ENCODE measurements at regions not wholly inside any gene's neighbourhood (a gene's known extent, or its start where the extent isn't known, plus 50 kb on each side); places are given as distances from the start of the nearest gene placed in this dataset.

DNA sequence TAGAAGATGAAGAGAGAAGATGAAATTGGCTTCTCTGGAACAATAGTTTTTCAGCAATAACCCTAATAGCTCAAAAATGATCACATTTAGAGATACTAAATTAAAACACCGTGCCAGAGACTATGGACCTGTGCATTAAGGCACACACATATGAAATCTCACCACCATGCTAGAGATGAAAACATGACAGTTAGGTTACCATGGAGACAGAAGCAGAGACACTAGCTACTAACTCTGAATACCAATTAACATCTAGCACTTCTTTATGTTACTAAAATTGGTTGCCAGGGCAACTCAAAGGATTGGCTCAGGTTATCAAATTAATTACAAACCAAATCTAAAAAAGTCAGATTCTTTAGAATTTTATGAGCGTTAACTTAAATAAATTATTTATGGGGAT lies 337.7 kb downstream of the PLK2 start:
- Histone ChIP-seq H3K27me3 (ENCODE audit: control insufficient read depth, insufficient read depth, low read length) (no peaks in the 10 kb centered on the region), H3K36me3 (ENCODE audit: control insufficient read depth, low read depth, low read length) (no peaks in the 10 kb centered on the region), H3K4me3 (ENCODE audit: low read length) (no peak overlapping the region), H3K27ac (ENCODE audit: low read length) (no peak overlapping the region), H3K9ac (ENCODE audit: low read length) (no peak overlapping the region), H3K4me1 (ENCODE audit: control insufficient read depth, low read depth, low read length) (no peaks in the 10 kb centered on the region), H3K9me3 (ENCODE audit: control insufficient read depth, low read depth, low read length) (no peaks in the 10 kb centered on the region)

DNA sequence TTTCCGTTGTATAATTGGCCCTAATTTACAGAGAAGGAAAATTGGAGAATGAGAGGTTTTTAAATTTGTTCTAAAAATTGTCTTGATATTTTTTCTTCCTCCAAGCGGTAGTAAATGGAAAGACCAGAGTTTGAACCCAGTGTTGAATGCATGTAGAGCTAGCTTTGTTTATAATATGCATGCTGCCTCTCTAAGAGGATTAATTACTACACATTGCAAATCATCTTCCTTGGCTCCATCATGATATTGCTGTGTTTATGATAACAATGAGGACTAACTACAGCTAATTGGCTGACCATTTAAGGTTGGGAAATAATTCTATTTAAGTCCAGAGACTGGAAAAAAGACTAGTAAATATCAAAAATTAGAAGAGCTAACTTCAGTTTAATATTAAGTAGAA lies 338.5 kb downstream of the PLK2 start:
- H3K27me3 ChIP-seq (ENCODE audit: control insufficient read depth, insufficient read depth, low read length), result no peaks in the 10 kb centered on the region
- H3K9me3 ChIP-seq (ENCODE audit: control insufficient read depth, low read depth, low read length), result no peaks in the 10 kb centered on the region
- no peaks in the 10 kb centered on the region for H3K4me1 ChIP-seq (ENCODE audit: control insufficient read depth, low read depth, low read length)
- H3K4me3 ChIP-seq (ENCODE audit: low read length), result no peak overlapping the region
- no peaks in the 10 kb centered on the region for H3K36me3 ChIP-seq (ENCODE audit: control insufficient read depth, low read depth, low read length)
- H3K9ac ChIP-seq (ENCODE audit: low read length), result no peak overlapping the region
- no peak overlapping the region for H3K27ac ChIP-seq (ENCODE audit: low read length)

DNA sequence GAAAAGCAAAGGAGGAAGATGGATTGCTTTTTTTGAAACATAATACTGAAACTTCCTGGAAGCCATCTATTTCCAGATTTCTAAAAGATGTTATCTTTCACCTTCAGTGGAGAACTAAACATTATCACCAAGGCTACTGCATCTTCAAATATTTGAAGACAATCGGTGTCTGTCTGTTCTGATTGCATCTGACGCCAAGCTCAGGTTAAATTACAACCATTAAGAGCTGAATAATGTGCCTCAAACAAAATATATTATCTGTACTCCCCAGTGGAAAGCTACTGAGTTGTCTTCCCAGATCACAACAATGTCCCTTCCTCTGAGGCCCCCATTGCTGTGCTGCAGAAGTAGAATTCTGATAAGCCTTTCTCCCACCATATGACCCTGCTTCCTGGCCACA lies 342.3 kb downstream of the PLK2 start:
- Histone ChIP-seq H3K27me3 (ENCODE audit: control insufficient read depth, insufficient read depth, low read length) (no peaks in the 10 kb centered on the region), H3K4me1 (ENCODE audit: control insufficient read depth, low read depth, low read length) (no peaks in the 10 kb centered on the region), H3K36me3 (ENCODE audit: control insufficient read depth, low read depth, low read length) (no peaks in the 10 kb centered on the region), H3K27ac (ENCODE audit: low read length) (no peak overlapping the region), H3K4me3 (ENCODE audit: low read length) (no peak overlapping the region), H3K9ac (ENCODE audit: low read length) (no peak overlapping the region), H3K9me3 (ENCODE audit: control insufficient read depth, low read depth, low read length) (no peaks in the 10 kb centered on the region)

DNA sequence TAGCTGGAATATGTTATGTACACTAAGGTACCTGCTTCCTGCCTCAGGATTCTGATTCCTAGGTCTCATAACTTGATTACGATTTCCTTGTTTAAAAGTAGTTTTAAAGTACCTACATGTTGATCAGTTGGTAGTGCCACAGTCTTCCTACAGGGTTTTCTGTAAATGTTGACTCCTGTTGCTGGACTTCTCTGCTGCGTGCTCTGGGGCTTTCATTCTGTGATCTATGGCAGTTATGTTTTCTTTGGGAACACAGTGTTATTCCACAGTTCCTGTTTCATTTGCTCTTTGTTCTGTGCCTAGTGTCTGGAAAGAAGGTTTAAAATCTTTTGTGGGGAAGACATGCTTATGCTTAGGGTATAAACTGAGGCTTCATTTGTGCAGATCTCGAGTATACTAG lies 343.5 kb downstream of the PLK2 start:
- no peaks in the 10 kb centered on the region for H3K36me3 ChIP-seq (ENCODE audit: control insufficient read depth, low read depth, low read length)
- no peak overlapping the region for H3K27ac ChIP-seq (ENCODE audit: low read length)
- H3K9me3 ChIP-seq (ENCODE audit: control insufficient read depth, low read depth, low read length), result no peaks in the 10 kb centered on the region
- H3K9ac ChIP-seq (ENCODE audit: low read length), result no peak overlapping the region
- H3K4me3 ChIP-seq (ENCODE audit: low read length), result no peak overlapping the region
- H3K4me1 ChIP-seq (ENCODE audit: control insufficient read depth, low read depth, low read length), result no peaks in the 10 kb centered on the region
- H3K27me3 ChIP-seq (ENCODE audit: control insufficient read depth, insufficient read depth, low read length), result no peaks in the 10 kb centered on the region

DNA sequence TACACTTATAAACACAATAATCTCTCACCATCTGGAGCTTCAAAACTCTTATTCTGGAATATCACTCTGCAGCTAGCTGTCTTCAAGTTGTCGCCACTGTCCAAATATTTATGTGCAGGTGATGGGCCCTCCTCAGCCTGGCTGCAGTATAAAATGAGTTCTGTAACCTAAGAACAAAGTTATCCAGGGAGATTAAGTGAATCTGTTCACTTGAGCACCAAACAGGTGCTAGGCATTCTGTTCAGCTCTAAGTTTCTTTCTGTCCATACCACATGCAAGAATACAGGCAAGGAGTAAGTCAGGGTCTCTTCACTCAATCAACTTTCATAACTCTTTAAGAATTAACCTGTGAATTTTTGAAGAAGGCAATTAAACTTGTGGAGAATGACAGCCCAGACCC lies 344.1 kb downstream of the PLK2 start:
- Histone ChIP-seq H3K27ac (ENCODE audit: low read length) (no peak overlapping the region), H3K27me3 (ENCODE audit: control insufficient read depth, insufficient read depth, low read length) (no peaks in the 10 kb centered on the region), H3K9me3 (ENCODE audit: control insufficient read depth, low read depth, low read length) (no peaks in the 10 kb centered on the region), H3K4me3 (ENCODE audit: low read length) (no peak overlapping the region), H3K36me3 (ENCODE audit: control insufficient read depth, low read depth, low read length) (no peaks in the 10 kb centered on the region), H3K4me1 (ENCODE audit: control insufficient read depth, low read depth, low read length) (no peaks in the 10 kb centered on the region), H3K9ac (ENCODE audit: low read length) (no peak overlapping the region)

DNA sequence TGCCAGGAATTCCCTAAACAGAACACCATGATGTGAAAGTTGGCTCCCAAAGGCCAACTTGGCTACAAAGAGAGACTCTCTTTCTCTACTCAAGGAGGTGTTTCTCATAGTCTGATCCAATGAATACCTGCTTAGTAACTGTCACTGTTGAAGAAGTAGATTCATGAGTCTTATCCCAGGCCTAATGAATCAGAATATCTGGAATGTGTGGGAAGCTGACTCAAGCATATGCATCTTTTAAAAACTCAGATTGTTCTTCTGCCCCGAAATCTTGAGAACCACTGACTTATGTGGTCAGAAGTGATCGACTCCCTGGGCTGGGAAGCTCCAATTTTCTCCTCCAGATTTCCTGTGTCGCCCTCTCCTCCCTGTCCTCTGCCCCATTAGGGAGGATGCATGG lies 345.6 kb downstream of the PLK2 start:
- Histone ChIP-seq H3K9ac (ENCODE audit: low read length) (no peak overlapping the region), H3K27ac (ENCODE audit: low read length) (no peak overlapping the region), H3K36me3 (ENCODE audit: control insufficient read depth, low read depth, low read length) (no peaks in the 10 kb centered on the region), H3K4me3 (ENCODE audit: low read length) (no peak overlapping the region), H3K4me1 (ENCODE audit: control insufficient read depth, low read depth, low read length) (no peaks in the 10 kb centered on the region), H3K9me3 (ENCODE audit: control insufficient read depth, low read depth, low read length) (no peaks in the 10 kb centered on the region), H3K27me3 (ENCODE audit: control insufficient read depth, insufficient read depth, low read length) (no peaks in the 10 kb centered on the region)

DNA sequence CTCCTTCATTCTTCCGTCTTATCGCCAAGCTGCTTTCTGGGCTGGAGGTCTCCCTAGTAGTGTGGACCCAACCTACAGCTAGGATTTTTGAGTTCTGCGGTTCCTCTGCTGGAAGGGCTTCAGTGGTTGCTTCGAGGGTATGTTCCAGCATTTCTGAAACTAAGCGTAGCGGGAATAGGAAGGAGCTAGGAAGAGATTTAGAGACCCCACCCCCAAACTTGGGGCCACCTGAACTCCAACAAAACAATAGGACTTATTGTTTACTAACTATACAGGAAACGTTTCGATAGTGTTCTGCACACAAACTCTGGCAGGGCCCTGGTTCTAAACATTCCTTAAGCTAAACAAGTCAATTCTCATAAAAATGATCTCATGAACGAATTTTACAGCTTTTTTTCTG lies 346.7 kb downstream of the PLK2 start:
- no peaks in the 10 kb centered on the region for H3K27me3 ChIP-seq (ENCODE audit: control insufficient read depth, insufficient read depth, low read length)
- H3K4me1 ChIP-seq (ENCODE audit: control insufficient read depth, low read depth, low read length), result no peaks in the 10 kb centered on the region
- H3K36me3 ChIP-seq (ENCODE audit: control insufficient read depth, low read depth, low read length), result no peaks in the 10 kb centered on the region
- no peak overlapping the region for H3K27ac ChIP-seq (ENCODE audit: low read length)
- H3K4me3 ChIP-seq (ENCODE audit: low read length), result no peak overlapping the region
- H3K9ac ChIP-seq (ENCODE audit: low read length), result no peak overlapping the region
- H3K9me3 ChIP-seq (ENCODE audit: control insufficient read depth, low read depth, low read length), result no peaks in the 10 kb centered on the region

DNA sequence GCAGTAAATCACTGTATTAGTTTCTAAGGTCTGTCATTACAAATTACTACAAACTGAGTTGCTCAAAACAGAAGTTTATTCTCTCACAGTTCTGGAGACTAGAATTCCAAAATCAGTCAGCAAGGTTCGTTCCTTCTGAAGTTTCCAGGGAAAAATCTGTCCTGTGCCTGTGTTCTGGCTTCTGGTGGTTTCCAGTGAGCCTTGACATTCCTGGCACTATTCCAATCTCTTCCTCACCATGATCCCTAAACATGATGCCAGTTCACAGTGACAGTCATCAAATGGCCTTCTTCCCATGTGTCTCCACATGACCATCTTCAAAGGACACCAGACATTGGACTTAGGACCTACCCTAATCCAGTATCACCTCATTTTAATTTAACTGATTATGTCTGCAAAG lies 351.4 kb downstream of the PLK2 start:
- no peaks in the 10 kb centered on the region for H3K4me1 ChIP-seq (ENCODE audit: control insufficient read depth, low read depth, low read length)
- no peaks in the 10 kb centered on the region for H3K9me3 ChIP-seq (ENCODE audit: control insufficient read depth, low read depth, low read length)
- H3K9ac ChIP-seq (ENCODE audit: low read length), result no peak overlapping the region
- H3K27ac ChIP-seq (ENCODE audit: low read length), result no peak overlapping the region
- H3K36me3 ChIP-seq (ENCODE audit: control insufficient read depth, low read depth, low read length), result no peaks in the 10 kb centered on the region
- no peaks in the 10 kb centered on the region for H3K27me3 ChIP-seq (ENCODE audit: control insufficient read depth, insufficient read depth, low read length)
- H3K4me3 ChIP-seq (ENCODE audit: low read length), result no peak overlapping the region

DNA sequence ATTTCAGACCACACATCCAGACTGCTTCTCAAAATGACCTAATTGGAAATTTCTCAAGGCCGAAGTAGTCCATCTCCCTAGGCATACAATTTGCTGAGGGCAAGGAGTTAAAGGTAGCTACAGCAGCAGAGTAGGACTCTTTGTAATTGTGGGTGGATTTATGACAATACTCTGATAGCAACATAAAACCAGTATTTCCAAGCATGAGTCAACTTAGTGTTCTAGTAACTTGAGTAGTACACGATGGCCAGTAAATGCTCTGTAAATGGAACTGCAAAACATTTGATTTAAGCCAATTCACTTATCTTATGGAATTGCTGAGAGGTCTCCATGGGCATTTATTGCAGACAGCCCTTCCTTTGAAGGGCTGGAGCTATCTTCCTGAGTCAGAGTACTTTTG lies 352.2 kb downstream of the PLK2 start:
- no peaks in the 10 kb centered on the region for H3K36me3 ChIP-seq (ENCODE audit: control insufficient read depth, low read depth, low read length)
- no peak overlapping the region for H3K9ac ChIP-seq (ENCODE audit: low read length)
- no peak overlapping the region for H3K4me3 ChIP-seq (ENCODE audit: low read length)
- no peaks in the 10 kb centered on the region for H3K27me3 ChIP-seq (ENCODE audit: control insufficient read depth, insufficient read depth, low read length)
- H3K9me3 ChIP-seq (ENCODE audit: control insufficient read depth, low read depth, low read length), result no peaks in the 10 kb centered on the region
- H3K4me1 ChIP-seq (ENCODE audit: control insufficient read depth, low read depth, low read length), result no peaks in the 10 kb centered on the region
- H3K27ac ChIP-seq (ENCODE audit: low read length), result no peak overlapping the region

DNA sequence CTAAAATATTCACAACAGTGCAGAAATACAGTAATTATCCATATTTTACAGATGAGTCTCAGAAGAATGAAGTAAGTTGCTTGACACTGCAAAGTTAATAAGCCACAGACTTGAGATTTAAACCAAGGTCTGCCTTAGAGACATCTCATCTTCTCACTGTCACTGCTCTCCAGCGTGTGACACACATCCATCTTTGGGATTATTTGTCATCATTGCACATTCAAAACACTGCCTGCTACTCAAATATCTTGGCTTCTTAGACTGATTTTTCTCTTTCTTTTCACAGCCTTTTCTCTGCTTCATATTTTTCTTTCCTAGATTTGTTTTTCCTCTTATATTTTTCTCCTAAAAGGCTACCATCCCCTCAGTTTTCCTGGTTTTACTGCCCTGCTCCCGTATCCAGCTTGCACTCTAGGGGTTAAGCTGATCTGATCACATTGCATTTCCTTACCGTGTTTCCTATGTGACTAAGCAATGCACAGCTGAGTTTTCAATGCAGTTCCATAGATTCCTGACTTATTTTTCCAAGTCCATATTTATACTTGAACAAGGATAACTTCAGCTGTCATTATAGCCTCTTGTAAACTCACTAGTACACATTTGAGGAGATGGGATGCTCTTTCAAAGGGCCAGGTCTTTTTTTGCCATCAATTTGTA lies 353.0 kb downstream of the PLK2 start:
- Histone ChIP-seq H3K36me3 (ENCODE audit: control insufficient read depth, low read depth, low read length) (no peaks in the 10 kb centered on the region), H3K9ac (ENCODE audit: low read length) (no peak overlapping the region), H3K4me3 (ENCODE audit: low read length) (no peak overlapping the region), H3K27ac (ENCODE audit: low read length) (no peak overlapping the region), H3K9me3 (ENCODE audit: control insufficient read depth, low read depth, low read length) (no peaks in the 10 kb centered on the region), H3K4me1 (ENCODE audit: control insufficient read depth, low read depth, low read length) (no peaks in the 10 kb centered on the region), H3K27me3 (ENCODE audit: control insufficient read depth, insufficient read depth, low read length) (no peaks in the 10 kb centered on the region)

DNA sequence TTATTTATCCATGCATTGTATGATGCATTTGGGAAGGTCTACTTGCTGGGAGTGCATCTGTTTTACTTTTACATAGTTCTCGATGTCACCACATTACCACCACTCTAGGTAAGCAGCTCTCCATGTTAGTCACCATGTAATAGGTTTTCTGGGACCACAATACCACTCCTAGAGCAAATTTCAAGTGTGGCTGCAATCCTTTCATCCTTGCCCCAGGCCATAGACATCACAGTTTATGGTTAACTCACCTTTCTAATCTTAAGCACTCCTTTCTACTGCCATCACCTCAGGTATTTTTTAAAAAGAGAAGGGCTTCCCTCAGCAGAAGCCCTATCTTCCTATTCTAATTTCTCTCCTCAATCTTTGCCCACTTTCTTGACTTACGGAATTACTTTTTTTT lies 354.1 kb downstream of the PLK2 start:
- Histone ChIP-seq H3K9me3 (ENCODE audit: control insufficient read depth, low read depth, low read length) (no peaks in the 10 kb centered on the region), H3K27ac (ENCODE audit: low read length) (no peak overlapping the region), H3K9ac (ENCODE audit: low read length) (no peak overlapping the region), H3K27me3 (ENCODE audit: control insufficient read depth, insufficient read depth, low read length) (no peaks in the 10 kb centered on the region), H3K4me3 (ENCODE audit: low read length) (no peak overlapping the region), H3K36me3 (ENCODE audit: control insufficient read depth, low read depth, low read length) (no peaks in the 10 kb centered on the region), H3K4me1 (ENCODE audit: control insufficient read depth, low read depth, low read length) (no peaks in the 10 kb centered on the region)

DNA sequence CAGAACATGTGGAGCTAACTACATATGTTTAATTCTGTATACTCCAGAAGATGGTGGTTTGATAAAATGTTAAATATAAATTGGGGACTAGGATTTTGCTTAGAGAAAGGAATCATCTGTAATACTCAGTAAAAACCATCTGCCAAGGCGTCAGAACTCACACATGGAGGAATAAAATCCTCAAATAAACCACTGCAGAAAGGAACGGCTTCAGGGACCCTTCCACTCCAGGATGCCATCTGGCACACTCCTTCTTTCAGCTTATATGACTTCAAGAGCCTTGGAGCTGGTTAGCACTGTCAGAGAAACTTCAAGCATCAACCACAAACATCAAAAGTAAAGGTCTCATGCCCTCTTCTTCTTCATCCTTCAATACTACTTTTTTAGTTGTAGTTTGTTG lies 360.6 kb downstream of the PLK2 start:
- no peak overlapping the region for H3K9ac ChIP-seq (ENCODE audit: low read length)
- H3K27me3 ChIP-seq (ENCODE audit: control insufficient read depth, insufficient read depth, low read length), result no peaks in the 10 kb centered on the region

More for the DNA sequence above, 360.6 kb downstream of the PLK2 start:
- no peaks in the 10 kb centered on the region for H3K9me3 ChIP-seq (ENCODE audit: control insufficient read depth, low read depth, low read length)
- H3K4me1 ChIP-seq (ENCODE audit: control insufficient read depth, low read depth, low read length), result no peaks in the 10 kb centered on the region
- H3K4me3 ChIP-seq (ENCODE audit: low read length), result no peak overlapping the region
- no peak overlapping the region for H3K27ac ChIP-seq (ENCODE audit: low read length)
- H3K36me3 ChIP-seq (ENCODE audit: control insufficient read depth, low read depth, low read length), result no peaks in the 10 kb centered on the region
